Neural progenitor cell (in vitro differentiated cells): ENCODE measurements at regions not wholly inside any gene's neighbourhood (a gene's known extent, or its start where the extent isn't known, plus 50 kb on each side); places are given as distances from the start of the nearest gene placed in this dataset.

ENCODE experiments used
- DNase-seq: peaks from one replicate; pipeline ENCODE4 v3.0.0-alpha.2; 2016; ENCODE audit warnings: low spot score
- H2AFZ ChIP-seq: fragments of 200-600 bp; sonication (generic); replicated peaks from 2 replicates; pipeline ENCODE4 v1.6.1; 2016; ENCODE audit warnings: antibody characterized with exemption
- H3F3A ChIP-seq: fragments of 200-600 bp; sonication (generic); 2 replicates; pipeline ENCODE4 v1.6.1; 2016; ENCODE audit warnings: antibody characterized with exemption, low read depth
- H3K27ac ChIP-seq: fragments of 200-600 bp; sonication (generic); 2 replicates; pipeline ENCODE4 v1.5.1; 2016; ENCODE audit warnings: mild to moderate bottlenecking
- H3K27me3 ChIP-seq: fragments of 200-600 bp; sonication (generic); 2 replicates; pipeline ENCODE4 v1.6.1; 2016; ENCODE audit warnings: mild to moderate bottlenecking, moderate library complexity
- H3K36me3 ChIP-seq: fragments of 200-600 bp; sonication (generic); 2 replicates; pipeline ENCODE4 v1.5.1; 2016
- H3K4me1 ChIP-seq: fragments of 200-600 bp; sonication (generic); 2 replicates; pipeline ENCODE4 v1.6.1; 2016; ENCODE audit warnings: mixed run types
- H3K4me2 ChIP-seq: fragments of 200-600 bp; sonication (generic); 2 replicates; pipeline ENCODE4 v1.6.1; 2016
- H3K4me3 ChIP-seq: fragments of 200-600 bp; sonication (generic); 2 replicates; pipeline ENCODE4 v1.5.1; 2016
- H3K79me2 ChIP-seq: fragments of 200-600 bp; sonication (generic); 2 replicates; pipeline ENCODE4 v1.6.1; 2016; ENCODE audit warnings: low read depth
- H3K9ac ChIP-seq: fragments of 200-600 bp; sonication (generic); 2 replicates; pipeline ENCODE4 v1.6.1; 2016
- H3K9me3 ChIP-seq: fragments of 200-600 bp; sonication (generic); 2 replicates; pipeline ENCODE4 v1.5.1; 2016; ENCODE audit warnings: low read depth
- H4K20me1 ChIP-seq: fragments of 200-600 bp; sonication (generic); 2 replicates; pipeline ENCODE4 v1.6.1; 2016; ENCODE audit warnings: low read depth
- H3K27ac Mint-ChIP-seq: 3 replicates; pipeline ENCODE4 v1.8.0; 2021; ENCODE audit warnings: mixed read lengths
- H3K27me3 Mint-ChIP-seq: 2 replicates; pipeline ENCODE4 v1.8.0; 2022; ENCODE audit warnings: low read depth, mild to moderate bottlenecking, inconsistent platforms, moderate library complexity, mixed read lengths; ENCODE audit not compliant: insufficient read depth
- H3K36me3 Mint-ChIP-seq: 3 replicates; pipeline ENCODE4 v1.8.0; 2021; ENCODE audit warnings: mixed read lengths
- H3K4me1 Mint-ChIP-seq: 3 replicates; pipeline ENCODE4 v1.8.0; 2021; ENCODE audit warnings: mixed read lengths
- H3K4me3 Mint-ChIP-seq: 3 replicates; pipeline ENCODE4 v1.8.0; 2021; ENCODE audit warnings: mild to moderate bottlenecking, moderate library complexity, mixed read lengths
- H3K9me3 Mint-ChIP-seq: 3 replicates; pipeline ENCODE4 v1.8.0; 2020; ENCODE audit warnings: mixed read lengths
- CTCF ChIP-seq: fragments of 200-600 bp; sonication (generic); IDR thresholded peaks from 2 replicates; pipeline ENCODE4 v1.5.1; 2017; ENCODE audit warnings: antibody characterized with exemption, mild to moderate bottlenecking
- EZH2 ChIP-seq: fragments of 200-600 bp; sonication (generic); IDR thresholded peaks from 2 replicates; pipeline ENCODE4 v1.6.1; 2017; ENCODE audit warnings: antibody characterized with exemption, mild to moderate bottlenecking, moderate library complexity
- EZH2phosphoT487 ChIP-seq: fragments of 200-600 bp; sonication (generic); IDR thresholded peaks from 2 replicates; pipeline ENCODE4 v1.6.1; 2017; ENCODE audit warnings: antibody characterized with exemption

- Histone ChIP-seq H2AFZ (no peak overlapping the region), H3K9me3 (no peaks in the 10 kb centered on the region), H3K27me3 (no peaks in the 10 kb centered on the region), H3K36me3 (no peaks in the 10 kb centered on the region), H3K4me3 (no peak overlapping the region), H3K79me2 (no peaks in the 10 kb centered on the region), H3K27ac (no peak overlapping the region), H3K4me2 (no peak overlapping the region), H3F3A (peaks cover 6% of the 10 kb centered on the region), H3K9ac (no peak overlapping the region), H3K4me1 (peaks cover 34% of the 10 kb centered on the region), H4K20me1 (no peaks in the 10 kb centered on the region)
- peaks cover 40% of the 10 kb centered on the region for H3K27me3 Mint-ChIP-seq
- DNase-seq, result no peak
- H3K4me1 Mint-ChIP-seq, result peaks cover 26% of the 10 kb centered on the region
- H3K9me3 Mint-ChIP-seq, result peaks cover 3% of the 10 kb centered on the region
- TF ChIP-seq CTCF (no peak), EZH2phosphoT487 (no peak), EZH2 (no peak)
- H3K27ac Mint-ChIP-seq, result no peak overlapping the region
- H3K4me3 Mint-ChIP-seq, result no peak overlapping the region
- no peaks in the 10 kb centered on the region for H3K36me3 Mint-ChIP-seq
Observed at GRCh38 chr4:3827616-3828492, 61.7 kb downstream of the ADRA2C start.

DNA sequence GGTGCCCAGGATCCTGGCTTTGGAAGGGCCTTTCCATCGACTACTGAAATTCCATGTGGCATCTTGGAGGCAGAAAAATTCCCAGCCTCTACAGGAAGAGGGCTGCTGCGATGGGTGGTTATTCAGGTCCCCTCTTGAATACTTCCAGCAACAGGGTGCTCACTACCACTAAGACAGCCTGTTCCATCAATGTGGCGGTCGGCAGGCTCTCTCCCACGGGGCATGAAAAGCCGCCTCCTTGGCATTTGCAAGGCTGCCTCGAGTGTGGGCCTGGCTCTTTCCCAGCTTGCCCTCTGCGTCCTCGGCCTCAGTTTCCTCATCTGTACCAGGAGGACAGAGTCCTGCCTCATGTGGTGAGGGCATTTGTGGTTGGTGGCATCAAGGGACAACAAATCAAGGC is 62.4 kb downstream of the ADRA2C start:
- H3K4me2 ChIP-seq, result no peak overlapping the region
- no peak overlapping the region for H3K4me3 ChIP-seq
- H3K4me1 ChIP-seq, result peaks cover 34% of the 10 kb centered on the region
- no peak overlapping the region for H2AFZ ChIP-seq
- no peaks in the 10 kb centered on the region for H3K27me3 ChIP-seq
- Mint-ChIP-seq H3K27ac (no peak overlapping the region), H3K36me3 (no peaks in the 10 kb centered on the region), H3K4me3 (no peak overlapping the region), H3K9me3 (peaks cover 3% of the 10 kb centered on the region), H3K27me3 (peaks cover 39% of the 10 kb centered on the region), H3K4me1 (peaks cover 27% of the 10 kb centered on the region)
- TF ChIP-seq CTCF (no peak), EZH2phosphoT487 (no peak), EZH2 (no peak)
- no peak overlapping the region for H3K27ac ChIP-seq
- H4K20me1 ChIP-seq, result no peaks in the 10 kb centered on the region
- H3F3A ChIP-seq, result peaks cover 6% of the 10 kb centered on the region
- no peak overlapping the region for H3K9ac ChIP-seq
- H3K36me3 ChIP-seq, result no peaks in the 10 kb centered on the region
- no peaks in the 10 kb centered on the region for H3K9me3 ChIP-seq
- H3K79me2 ChIP-seq, result no peaks in the 10 kb centered on the region
- DNase-seq, result no peak

DNA sequence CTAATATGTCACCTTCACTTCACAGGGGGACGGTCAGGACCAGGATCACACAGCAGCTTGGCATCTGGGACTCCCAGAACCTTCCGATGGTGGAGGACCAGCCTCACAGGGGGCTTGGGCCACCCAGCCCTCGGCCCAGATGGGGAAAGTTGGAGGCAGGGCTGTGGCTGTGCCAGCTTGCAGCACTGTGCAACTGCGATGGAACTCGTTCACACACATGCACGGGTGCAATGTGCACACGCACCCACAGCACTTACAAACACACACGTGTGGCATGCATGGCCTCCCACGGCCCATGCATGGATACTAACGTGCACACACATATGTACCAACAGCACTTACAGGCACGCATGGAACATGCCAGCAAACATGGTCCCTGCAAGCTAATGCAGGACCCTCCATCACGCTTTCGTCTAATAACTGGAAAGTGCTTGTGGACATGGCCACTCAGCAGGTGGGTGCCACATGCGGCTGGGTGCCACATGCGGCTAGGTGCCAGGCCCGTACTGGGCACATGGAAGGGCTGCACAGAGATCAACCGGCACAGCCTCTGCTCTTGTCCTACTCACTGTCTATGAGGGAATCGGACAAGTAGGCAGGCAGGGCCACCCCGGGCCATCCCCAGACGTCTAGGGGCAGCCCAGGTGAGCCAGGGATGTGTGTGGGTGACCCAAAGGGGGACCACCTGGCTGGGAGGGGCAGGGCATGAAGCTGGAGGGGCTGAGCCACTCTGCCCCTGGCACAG is 63.2 kb downstream of the ADRA2C start:
- Histone ChIP-seq H3K27ac (no peak overlapping the region), H3K27me3 (no peaks in the 10 kb centered on the region), H4K20me1 (no peaks in the 10 kb centered on the region), H3K9me3 (no peaks in the 10 kb centered on the region), H3K4me1 (peaks cover 34% of the 10 kb centered on the region), H3K4me2 (peak overlapping the region; percentile 75), H3F3A (peaks cover 6% of the 10 kb centered on the region), H3K36me3 (no peaks in the 10 kb centered on the region), H3K79me2 (no peaks in the 10 kb centered on the region), H3K9ac (no peak overlapping the region), H2AFZ (no peak overlapping the region), H3K4me3 (no peak overlapping the region)
- Mint-ChIP-seq H3K36me3 (no peaks in the 10 kb centered on the region), H3K9me3 (peaks cover 3% of the 10 kb centered on the region), H3K27me3 (peaks cover 38% of the 10 kb centered on the region), H3K4me3 (peak overlapping the region; percentile 60), H3K4me1 (peaks cover 33% of the 10 kb centered on the region), H3K27ac (no peak overlapping the region)
- no peak for TF ChIP-seq EZH2phosphoT487
- no peak for TF ChIP-seq CTCF
- TF ChIP-seq EZH2, result no peak
- no peak for DNase-seq
